Memory B cell (primary cell): ENCODE measurements at regions not wholly inside any gene's neighbourhood (a gene's known extent, or its start where the extent isn't known, plus 50 kb on each side); places are given as distances from the start of the nearest gene placed in this dataset.
A peak's percentile ranks its signal among the peaks of the same experiment; 100 is the strongest.
"Not testable (repeated sequence)": the region's sequence is repeated elsewhere in the genome, so short reads cannot be mapped to it uniquely, and the experiment has no call there.

Experiments
- ATAC-seq: fragments of 150-1000 bp; cut with Tn5 transposase; 2 replicates; pipeline ENCODE4 v1.10.0; 2021; ENCODE audit warnings: low read depth, mild to moderate bottlenecking, moderate library complexity
- DNase-seq, 2 donors: peaks; one replicate each; pipeline ENCODE4 v3.0.0; 2022; ENCODE audit warnings: low spot score in 2 of 2
- H3K27ac Mint-ChIP-seq: one replicate; pipeline ENCODE4 v1.8.0; 2022; ENCODE audit warnings: mild to moderate bottlenecking, moderate library complexity, mixed read lengths
- H3K27me3 Mint-ChIP-seq: one replicate; pipeline ENCODE4 v1.8.0; 2022; ENCODE audit warnings: mixed read lengths
- H3K36me3 Mint-ChIP-seq: one replicate; pipeline ENCODE4 v1.8.0; 2022; ENCODE audit warnings: mild to moderate bottlenecking, mixed read lengths
- H3K4me1 Mint-ChIP-seq: one replicate; pipeline ENCODE4 v1.8.0; 2022; ENCODE audit warnings: mixed read lengths
- H3K4me3 Mint-ChIP-seq: one replicate; pipeline ENCODE4 v1.8.0; 2022; ENCODE audit warnings: mild to moderate bottlenecking, moderate library complexity, mixed read lengths
- H3K9me3 Mint-ChIP-seq: one replicate; pipeline ENCODE4 v1.8.0; 2022; ENCODE audit warnings: mixed read lengths

DNA sequence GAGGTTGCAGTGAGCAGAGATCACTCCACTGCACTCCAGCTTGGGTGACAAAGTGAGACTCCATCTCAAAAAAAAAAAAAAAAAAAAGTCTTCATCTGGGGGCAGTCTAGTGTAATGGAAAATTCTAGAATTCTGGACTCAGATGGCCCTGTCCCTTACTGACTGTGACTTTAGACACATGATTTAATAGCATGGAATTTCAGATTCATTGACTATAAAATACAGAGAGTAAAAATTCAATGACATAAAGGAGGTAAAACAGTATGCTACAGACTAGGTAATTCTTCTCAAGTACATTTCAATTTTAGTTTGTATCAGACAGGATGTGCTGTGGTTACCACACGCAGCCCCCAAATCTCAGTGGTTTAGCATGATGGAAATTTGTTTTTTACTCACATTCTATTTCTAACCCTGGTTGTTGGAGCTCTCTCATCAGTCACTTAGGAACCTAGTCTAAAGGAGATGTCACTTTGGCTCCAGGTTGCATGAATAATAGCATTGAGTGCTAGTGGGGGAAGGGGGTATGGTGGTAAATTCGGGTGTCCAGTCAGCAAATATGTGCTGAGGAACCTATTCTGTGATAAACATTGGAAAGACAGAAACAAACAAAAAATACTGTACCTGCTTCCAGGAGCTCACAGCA is 444.0 kb downstream of the XYLT1 start:
- Mint-ChIP-seq H3K27me3 (no peaks in the 10 kb centered on the region), H3K4me1 (peaks cover 42% of the 10 kb centered on the region), H3K36me3 (peaks cover 26% of the 10 kb centered on the region), H3K9me3 (no peaks in the 10 kb centered on the region), H3K27ac (peak overlapping the region; percentile 88), H3K4me3 (peak overlapping the region; percentile 43)
- ATAC-seq (peak; percentile 56), DNase-seq (no peak)

DNA sequence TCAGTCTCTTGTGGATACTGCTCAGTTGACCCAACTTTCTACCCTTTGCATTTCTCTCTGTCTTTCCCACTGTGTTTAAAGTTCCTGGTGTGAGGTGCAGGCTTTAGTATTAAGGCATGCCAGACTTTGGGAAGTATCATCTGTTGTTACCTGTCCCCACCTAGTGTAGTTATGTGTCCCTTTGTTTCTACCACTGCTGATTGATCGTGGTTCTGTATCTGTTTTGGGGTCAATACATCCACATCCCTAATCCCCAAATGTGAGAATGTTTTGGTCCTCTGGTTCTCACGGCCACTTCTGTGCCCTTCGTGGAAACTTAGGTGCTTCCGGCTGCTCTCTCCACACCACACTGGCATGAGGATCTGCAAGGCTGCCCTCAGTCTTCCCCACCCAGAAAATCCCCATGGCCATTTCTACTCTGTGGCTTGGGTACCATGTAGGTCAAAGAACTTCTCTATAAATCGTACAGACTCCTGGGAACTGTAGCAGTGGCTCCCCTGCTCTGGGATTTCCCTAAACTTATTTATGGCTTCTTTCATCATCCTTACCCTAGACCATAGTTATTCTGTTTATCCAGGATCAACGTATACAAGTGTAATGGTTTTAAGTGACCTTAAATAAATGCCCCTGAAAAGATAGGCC is 443.2 kb downstream of the XYLT1 start:
- peak overlapping the region; percentile 88 for H3K27ac Mint-ChIP-seq
- H3K9me3 Mint-ChIP-seq = no peaks in the 10 kb centered on the region
- peaks cover 30% of the 10 kb centered on the region for H3K36me3 Mint-ChIP-seq
- H3K27me3 Mint-ChIP-seq = no peaks in the 10 kb centered on the region
- ATAC-seq (peak; percentile 82), DNase-seq (no peak)
- H3K4me3 Mint-ChIP-seq = peak overlapping the region; percentile 50
- H3K4me1 Mint-ChIP-seq = peaks cover 40% of the 10 kb centered on the region

DNA sequence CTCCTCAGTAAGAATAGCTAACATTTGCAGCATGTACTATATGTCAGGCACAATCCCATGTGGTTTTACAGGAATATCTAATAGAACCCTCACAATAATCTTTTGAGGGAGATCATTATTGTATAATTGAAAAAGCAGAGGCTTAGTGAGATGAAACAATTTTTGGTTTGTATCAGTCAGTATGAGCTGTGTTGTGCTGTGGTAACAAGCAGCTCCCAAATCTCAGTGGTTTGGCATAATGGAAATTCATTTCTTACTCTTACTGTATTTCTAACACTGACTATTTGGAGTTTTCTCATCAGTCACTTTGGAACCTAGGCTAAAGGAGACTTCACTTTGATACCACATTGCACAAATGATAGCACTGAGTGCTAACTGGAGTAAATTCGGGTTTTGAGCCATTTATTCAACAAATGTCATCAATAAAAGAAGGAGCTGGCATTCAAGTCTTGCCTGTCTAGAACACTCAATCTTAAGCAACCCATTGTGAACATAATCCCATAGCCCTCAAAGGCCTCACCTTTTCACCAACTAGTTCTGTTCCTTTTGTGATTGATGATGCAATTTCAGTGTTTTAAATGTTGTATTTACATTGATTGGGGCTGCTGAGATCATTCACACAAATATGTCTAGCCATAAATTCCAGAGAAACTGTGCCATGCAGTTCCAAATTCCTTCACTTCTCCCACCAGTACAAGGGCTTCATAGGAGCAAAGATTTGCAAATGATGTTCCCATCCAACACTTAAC is 441.0 kb downstream of the XYLT1 start:
- peaks cover 26% of the 10 kb centered on the region for H3K4me1 Mint-ChIP-seq
- ATAC-seq (no peak), DNase-seq (no peak)
- no peaks in the 10 kb centered on the region for H3K27me3 Mint-ChIP-seq
- H3K36me3 Mint-ChIP-seq = peaks cover 39% of the 10 kb centered on the region
- H3K27ac Mint-ChIP-seq = no peak overlapping the region
- H3K4me3 Mint-ChIP-seq = no peak overlapping the region
- no peaks in the 10 kb centered on the region for H3K9me3 Mint-ChIP-seq

DNA sequence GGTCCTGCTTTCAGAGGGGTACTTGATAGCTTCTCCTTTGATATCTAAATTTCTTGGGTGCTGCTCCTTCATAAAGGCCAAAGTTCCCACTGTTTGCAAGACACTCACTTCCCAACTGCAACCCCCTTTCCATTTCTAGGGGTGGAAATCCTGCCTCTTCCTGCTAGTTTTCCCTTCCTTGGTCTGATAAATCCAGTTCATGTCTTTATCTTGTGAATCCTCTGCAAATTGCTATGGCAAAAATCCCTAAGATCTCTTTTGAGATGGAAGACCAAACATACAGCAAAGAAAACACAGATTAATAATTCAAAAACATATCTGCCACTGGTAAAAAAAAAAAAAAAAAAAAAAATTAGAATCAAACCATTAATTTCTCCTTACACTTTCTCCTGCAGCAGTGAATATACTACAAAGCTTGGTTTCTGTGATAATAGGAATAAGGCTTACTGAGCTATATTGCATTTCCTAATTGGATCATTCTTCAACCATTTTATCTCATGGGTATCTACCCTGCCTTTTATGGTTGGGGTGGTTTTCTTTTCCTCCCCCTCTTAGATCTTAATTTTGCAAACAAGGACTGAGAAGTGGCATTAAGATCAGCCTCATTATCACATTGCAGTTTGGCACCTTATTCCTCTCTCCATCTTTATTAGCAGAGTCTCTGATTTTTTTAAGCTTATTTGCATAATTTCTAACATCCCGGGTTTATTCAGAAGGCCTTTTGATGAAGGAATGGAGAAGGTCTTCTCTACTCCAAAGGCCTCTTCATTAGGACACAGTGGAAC is 439.1 kb downstream of the XYLT1 start:
- Mint-ChIP-seq H3K9me3 (no peaks in the 10 kb centered on the region), H3K27me3 (no peaks in the 10 kb centered on the region), H3K27ac (no peak overlapping the region), H3K4me3 (no peak overlapping the region), H3K4me1 (peaks cover 15% of the 10 kb centered on the region), H3K36me3 (peaks cover 33% of the 10 kb centered on the region)
- ATAC-seq = no peak
- DNase-seq = no peak

DNA sequence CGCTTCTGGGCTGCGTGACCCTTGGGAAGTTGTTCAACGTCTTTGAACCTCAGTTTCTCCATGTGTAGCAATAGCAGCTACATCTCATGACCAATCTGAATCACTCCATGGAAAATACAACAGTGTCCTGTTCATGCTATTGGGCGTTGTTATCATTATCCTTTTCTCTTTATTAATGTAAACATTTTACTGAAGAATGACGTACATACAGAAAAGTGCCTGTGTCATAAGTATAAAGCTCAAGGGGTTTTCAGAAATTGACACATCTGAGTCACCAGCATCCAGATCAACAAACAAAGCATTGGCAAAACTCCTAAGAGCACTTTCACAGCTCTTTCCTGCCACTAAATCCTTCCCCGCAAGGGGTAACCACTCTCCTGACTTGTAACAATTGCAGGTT is 438.4 kb downstream of the XYLT1 start:
- no peak for ATAC-seq
- Mint-ChIP-seq H3K27ac (no peak overlapping the region), H3K9me3 (no peaks in the 10 kb centered on the region), H3K4me3 (no peak overlapping the region), H3K36me3 (peaks cover 33% of the 10 kb centered on the region), H3K27me3 (no peaks in the 10 kb centered on the region), H3K4me1 (peaks cover 11% of the 10 kb centered on the region)
- no peak for DNase-seq

DNA sequence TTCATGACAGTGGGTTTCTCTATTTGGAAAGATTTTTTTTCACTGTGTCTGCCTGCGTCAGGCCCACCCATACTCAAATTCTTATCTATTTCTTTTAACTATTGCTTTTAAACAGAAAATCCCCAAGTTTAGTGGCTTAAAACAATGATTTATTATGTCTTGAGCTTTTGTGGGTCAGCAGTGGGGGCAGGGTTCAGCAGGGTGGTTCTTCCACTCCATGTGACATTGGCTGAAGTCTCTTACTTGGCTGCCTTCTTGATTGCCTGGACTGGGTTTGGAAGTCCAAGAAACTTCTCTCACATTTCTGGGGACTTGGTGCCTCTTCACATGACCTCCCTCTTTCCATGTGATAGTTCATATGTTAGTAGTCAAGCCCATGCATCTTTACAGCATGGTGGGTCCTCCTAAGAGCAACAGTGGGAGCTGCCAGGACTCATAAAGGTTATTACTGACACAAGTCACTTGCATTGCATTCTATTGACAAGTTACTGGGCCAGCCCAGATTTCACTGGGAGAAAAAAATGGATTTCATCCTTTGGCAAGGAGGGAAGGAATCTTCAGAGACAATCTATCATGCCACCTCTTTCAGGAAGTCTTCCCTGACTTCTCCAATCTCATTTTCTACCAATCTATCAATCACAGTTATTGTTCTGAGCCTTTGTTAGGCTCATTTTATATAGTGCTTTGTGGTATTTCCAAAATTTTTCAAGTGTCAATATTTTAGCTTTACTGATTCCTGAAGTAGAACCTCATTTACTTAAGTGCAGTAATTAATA is 436.1 kb downstream of the XYLT1 start:
- no peak for DNase-seq
- Mint-ChIP-seq H3K36me3 (peaks cover 23% of the 10 kb centered on the region), H3K27ac (no peak overlapping the region), H3K27me3 (no peaks in the 10 kb centered on the region), H3K4me1 (no peaks in the 10 kb centered on the region), H3K9me3 (no peaks in the 10 kb centered on the region), H3K4me3 (no peak overlapping the region)
- ATAC-seq = no peak

DNA sequence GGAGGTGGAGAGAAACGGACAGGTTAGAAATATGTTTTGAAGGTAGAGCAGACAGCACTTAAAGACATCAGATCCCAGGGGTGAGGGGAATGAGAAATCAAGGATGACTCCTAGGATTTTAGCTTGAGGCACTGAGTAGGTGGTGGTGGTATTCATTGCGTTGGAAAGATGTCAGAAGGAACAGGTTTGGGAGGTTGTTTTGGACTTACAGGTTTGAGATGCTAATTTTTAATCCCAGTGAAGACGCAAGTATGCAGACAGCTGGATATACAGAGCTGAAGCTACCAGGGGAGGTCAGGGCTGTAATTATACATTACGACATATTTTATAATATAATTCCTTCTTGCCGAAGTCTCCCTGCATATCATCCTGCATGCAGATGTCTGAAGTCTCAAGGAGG is 433.3 kb downstream of the XYLT1 start:
- no peaks in the 10 kb centered on the region for H3K9me3 Mint-ChIP-seq
- no peak overlapping the region for H3K4me3 Mint-ChIP-seq
- peaks cover 11% of the 10 kb centered on the region for H3K36me3 Mint-ChIP-seq
- ATAC-seq (no peak), DNase-seq (no peak)
- no peaks in the 10 kb centered on the region for H3K27me3 Mint-ChIP-seq
- H3K4me1 Mint-ChIP-seq = peaks cover 2% of the 10 kb centered on the region
- H3K27ac Mint-ChIP-seq = no peak overlapping the region

DNA sequence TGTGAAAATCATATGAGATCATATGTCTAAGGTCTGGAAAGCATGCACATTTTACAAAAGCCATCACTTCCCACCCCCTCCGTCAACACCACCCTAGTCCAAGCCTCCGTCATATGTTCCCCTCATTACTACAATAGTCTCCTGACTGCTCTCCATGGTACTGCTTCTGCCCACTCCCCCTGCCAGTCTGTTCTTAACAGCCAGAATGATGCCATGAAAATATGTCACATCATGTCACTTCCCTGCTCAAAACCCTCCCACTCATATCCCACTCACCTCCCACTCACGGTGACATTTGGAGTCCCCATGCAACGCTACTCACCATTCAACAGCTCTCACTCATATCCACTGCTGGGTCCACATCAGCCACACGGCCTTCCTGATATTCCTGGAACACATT is 432.3 kb downstream of the XYLT1 start:
- ATAC-seq = no peak
- Mint-ChIP-seq H3K36me3 (peaks cover 6% of the 10 kb centered on the region), H3K4me3 (no peak overlapping the region), H3K27ac (no peak overlapping the region), H3K4me1 (peaks cover 2% of the 10 kb centered on the region), H3K9me3 (no peaks in the 10 kb centered on the region), H3K27me3 (no peaks in the 10 kb centered on the region)
- DNase-seq = no peak

DNA sequence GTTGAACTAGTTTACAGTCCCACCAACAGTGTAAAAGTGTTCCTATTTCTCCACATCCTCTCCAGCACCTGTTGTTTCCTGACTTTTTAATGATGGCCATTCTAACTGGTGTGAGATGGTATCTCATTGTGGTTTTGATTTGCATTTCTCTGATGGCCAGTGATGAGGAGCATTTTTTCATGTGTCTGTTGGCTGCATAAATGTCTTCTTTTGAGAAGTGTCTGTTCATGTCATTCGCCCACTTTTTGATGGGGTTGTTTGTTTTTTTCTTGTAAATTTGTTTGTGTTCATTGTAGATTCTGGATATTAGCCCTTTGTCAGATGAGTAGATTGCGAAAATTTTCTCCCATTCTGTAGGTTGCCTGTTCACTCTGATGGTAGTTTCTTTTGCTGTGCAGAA is 421.7 kb downstream of the XYLT1 start:
- DNase-seq, H3K27me3 Mint-ChIP-seq, H3K4me3 Mint-ChIP-seq, ATAC-seq, H3K27ac Mint-ChIP-seq: not testable (repeated sequence)
- Mint-ChIP-seq H3K4me1 (peaks cover 22% of the 10 kb centered on the region), H3K9me3 (peaks cover 18% of the 10 kb centered on the region), H3K36me3 (peaks cover 20% of the 10 kb centered on the region)

DNA sequence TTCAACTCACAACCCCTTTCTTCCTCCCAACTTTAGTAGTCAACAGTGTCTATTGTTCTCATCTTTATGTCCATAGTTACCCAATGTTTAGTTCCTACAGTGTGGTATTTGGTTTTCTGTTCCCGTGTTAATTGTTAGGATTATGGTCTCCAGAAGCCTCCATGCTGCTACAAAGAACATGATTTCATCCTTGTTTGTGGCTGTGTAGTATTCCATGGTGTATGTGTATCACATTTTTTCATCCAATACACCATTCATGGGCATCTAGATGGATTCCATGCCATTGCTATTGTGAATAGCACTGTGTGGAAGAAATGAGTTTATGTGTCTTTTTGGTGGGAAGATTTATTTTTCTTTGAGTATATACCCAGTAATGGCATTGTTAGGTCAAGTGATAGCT is 420.3 kb downstream of the XYLT1 start:
- H3K27me3 Mint-ChIP-seq = no peaks in the 10 kb centered on the region
- peaks cover 18% of the 10 kb centered on the region for H3K9me3 Mint-ChIP-seq
- H3K36me3 Mint-ChIP-seq = peaks cover 22% of the 10 kb centered on the region
- no peak overlapping the region for H3K27ac Mint-ChIP-seq
- no peak for DNase-seq
- H3K4me1 Mint-ChIP-seq = peaks cover 22% of the 10 kb centered on the region
- ATAC-seq = no peak
- no peak overlapping the region for H3K4me3 Mint-ChIP-seq
